A204.1 (cell line): ENCODE measurements at regions not wholly inside any gene's neighbourhood (a gene's known extent, or its start where the extent isn't known, plus 50 kb on each side); places are given as distances from the start of the nearest gene placed in this dataset.

Source experiments
- FAIRE-seq: peaks from 2 replicates; lab custom pipeline; 2012; peaks lifted over from hg19 to GRCh38; lab: Jason Lieb, UNC

- FAIRE-seq: no peak
These were observed 69.8 kb upstream of the WIPF1 start for GRCh38 chr2:174667250-174667860.

GRCh38 chr2:174666845-174667244 is 69.2 kb upstream of the WIPF1 start:
- no peak for FAIRE-seq

DNA sequence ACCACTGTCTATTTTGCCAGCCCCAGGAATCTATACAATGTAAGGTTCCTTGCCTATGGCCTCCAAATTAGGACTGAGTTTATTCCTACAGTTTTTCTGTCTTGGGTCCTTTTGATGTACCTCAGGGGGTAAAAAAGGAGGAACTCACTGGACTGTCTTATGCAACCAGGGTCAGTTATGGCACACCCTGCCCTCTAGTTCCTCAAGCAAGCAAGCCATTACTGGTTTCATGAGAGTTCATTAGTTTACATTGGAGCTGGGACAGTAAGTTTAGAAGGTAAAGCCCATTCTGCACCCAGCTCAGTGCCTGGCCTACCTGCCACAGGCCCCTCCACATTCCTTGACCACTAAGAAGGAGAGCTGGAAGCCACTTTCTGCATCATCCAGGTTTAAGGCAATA is 68.7 kb upstream of the WIPF1 start:
- no peak for FAIRE-seq

DNA sequence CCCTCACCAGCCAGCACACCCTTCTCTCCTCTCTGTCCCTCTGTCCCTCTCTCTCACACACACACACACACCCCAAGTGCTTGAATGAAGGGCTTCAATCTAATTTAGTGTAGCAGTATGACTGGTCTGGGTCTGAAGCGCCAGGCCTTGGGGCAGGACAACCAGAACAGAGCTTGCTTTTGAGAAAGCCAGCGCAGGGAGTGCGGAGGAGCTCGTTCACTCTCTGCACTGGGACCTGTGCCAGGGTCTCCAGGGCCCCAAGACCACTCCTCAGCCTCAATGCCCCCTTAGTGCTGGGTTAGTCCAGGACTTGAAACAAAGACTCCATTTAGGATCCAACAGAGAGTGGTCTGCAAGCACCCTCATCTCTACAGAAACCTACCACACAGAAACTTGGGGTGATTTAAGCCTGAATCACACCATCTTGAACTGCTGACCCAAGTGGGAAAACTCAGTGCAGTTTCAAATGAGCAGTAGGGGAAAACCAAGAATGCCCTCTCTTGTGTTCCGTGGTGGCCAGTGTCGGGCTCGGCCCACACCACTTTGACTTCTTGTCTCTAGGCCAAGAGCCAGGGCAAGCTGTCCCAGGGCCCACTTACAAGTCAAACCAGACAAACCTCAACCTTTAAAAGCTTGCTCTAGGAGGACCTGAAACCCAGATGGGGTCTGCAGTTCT is 66.6 kb upstream of the WIPF1 start:
- no peak for FAIRE-seq

GRCh38 chr2:174663550-174663949 is 65.9 kb upstream of the WIPF1 start:
- no peak for FAIRE-seq

GRCh38 chr2:174662859-174663258 is 65.3 kb upstream of the WIPF1 start:
- no peak for FAIRE-seq

DNA sequence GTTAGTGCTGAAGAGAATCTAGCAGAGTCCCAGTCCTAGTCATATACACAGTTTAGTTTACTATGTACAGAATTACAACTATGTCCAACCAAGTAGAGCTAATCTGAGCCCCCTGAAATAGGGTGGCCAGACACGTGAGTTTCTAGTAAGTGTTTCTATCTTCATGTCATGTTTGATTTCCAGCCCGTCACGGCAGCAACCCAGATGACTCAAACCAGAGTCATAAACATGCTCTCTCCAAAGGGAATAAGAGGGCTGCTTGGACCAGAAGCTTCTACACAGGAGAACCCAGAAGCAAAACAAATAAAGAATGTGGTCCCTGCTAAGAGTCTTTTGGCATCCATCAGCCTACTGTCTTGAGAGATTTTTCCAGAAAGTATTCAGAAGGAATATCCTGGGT is 64.9 kb upstream of the WIPF1 start:
- FAIRE-seq: no peak

- no peak for FAIRE-seq
These were observed 63.5 kb upstream of the WIPF1 start for GRCh38 chr2:174660984-174661675.

DNA sequence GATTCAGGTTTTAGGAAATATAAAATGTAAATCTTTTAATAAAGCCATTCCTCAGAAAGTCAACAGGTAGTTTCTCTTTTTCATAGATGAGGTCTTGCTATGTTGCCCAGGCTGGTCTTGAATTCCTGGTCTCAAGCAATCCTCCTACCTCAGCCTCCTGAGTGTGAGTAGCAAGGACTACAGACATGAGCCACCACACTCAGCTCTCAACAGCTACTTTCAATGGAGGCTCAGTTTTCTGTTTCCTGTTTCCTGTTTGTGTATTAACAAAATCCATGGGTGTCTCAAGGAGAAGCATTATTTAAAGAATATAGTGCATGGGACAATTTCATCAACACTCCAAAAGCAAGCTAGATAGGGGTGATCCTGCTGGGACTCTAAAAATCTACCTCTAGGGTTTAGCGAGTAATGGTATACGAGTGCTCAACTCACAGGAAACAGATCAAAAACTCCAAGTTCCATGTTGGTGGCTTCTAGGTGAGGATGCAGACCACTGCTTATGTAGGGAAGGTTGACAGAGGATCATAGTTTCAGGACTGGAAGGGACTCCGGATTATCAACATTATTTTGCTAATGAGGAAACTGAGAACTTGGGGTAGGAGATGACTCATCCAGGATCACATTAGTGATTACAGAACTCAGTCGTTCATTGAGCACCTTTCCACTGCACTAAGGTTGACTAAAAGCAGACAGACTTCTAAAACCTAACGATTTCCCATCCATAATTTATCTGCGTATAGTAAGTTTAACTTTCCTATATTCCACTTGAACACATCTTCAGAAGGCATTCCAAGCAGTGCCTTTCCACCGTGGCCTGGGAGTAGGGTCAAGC is 61.7 kb upstream of the WIPF1 start:
- FAIRE-seq: no peak

- no peak for FAIRE-seq
These were observed 59.1 kb upstream of the WIPF1 start for GRCh38 chr2:174656676-174657176.

DNA sequence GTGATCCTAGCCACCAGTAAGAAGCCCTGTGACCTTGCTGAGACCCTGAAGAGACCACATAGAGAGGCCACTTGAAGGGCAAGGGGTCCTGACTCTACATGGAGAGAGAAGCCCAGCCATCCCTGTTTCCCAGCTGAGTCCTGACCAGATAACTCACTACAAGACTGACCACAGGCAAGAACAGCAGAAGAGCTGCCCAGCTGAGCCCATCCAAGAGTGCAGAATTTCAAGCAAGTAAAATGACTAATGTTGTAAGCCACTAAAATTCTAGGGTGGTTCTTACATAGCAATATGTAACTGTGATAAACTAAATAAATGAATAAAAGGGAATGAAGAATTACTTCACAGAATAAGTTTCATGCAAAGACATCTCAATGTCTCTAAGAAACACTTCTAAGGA is 58.4 kb upstream of the WIPF1 start:
- no peak for FAIRE-seq

DNA sequence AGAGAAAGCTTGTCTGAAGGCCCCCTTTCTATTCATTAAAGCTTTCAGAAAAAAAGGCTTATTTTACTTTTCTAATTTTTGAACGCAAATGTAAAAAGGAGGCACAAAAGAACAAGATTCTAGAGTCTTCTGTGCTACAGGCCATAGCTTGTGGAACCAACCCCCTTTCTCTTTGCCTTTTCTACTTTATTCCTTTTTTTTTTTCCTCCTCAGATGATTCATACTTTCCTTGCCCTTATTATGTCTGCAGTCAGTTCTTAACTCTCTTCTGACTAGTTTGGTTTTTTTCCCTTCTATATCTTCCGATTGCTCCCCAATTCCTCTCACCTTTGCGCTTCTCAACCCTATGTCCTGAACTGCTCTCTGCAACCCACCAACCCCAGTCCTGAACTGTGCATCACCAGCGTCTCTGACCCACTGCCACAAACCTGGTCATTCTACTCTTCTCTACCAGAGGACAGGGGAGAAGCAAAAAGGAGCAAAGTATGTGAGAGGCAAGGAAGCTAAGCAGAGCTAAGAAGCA is 56.9 kb upstream of the WIPF1 start:
- FAIRE-seq: no peak

- FAIRE-seq: no peak
These were observed 51.3 kb upstream of the WIPF1 start for GRCh38 chr2:174648896-174649295.
